Liver (tissue), 8 donors: ENCODE measurements at regions not wholly inside any gene's neighbourhood (a gene's known extent, or its start where the extent isn't known, plus 50 kb on each side); places are given as distances from the start of the nearest gene placed in this dataset.

Experiments used
- DNase-seq: peaks from one replicate; pipeline ENCODE4 v3.0.0-alpha.2; 2017; ENCODE audit warnings: low spot score
- H3K27ac ChIP-seq, 2 donors: one replicate each; pipeline ENCODE4 v1.7.0; 2013; ENCODE audit warnings: inconsistent platforms in 2 of 2, low read length in 2 of 2, control low read depth in 1 of 2, low read depth in 1 of 2, mild to moderate bottlenecking in 1 of 2
- H3K27me3 ChIP-seq, 4 donors: one replicate each; pipeline versions ENCODE4 v1.6.1 to v1.7.0; 2013; ENCODE audit warnings: low read length in 3 of 4, inconsistent platforms in 1 of 4, mild to moderate bottlenecking in 1 of 4, moderate library complexity in 1 of 4; ENCODE audit not compliant: control insufficient read depth in 4 of 4, insufficient read depth in 4 of 4
- H3K36me3 ChIP-seq, 4 donors: one replicate each; pipeline versions ENCODE4 v1.6.1 to v1.7.0; 2013; ENCODE audit warnings: low read length in 3 of 4, mild to moderate bottlenecking in 3 of 4, low read depth in 1 of 4, moderate library complexity in 1 of 4; ENCODE audit not compliant: control insufficient read depth in 4 of 4, insufficient read depth in 3 of 4
- H3K4me1 ChIP-seq, 4 donors: one replicate each; pipeline versions ENCODE4 v1.6.1 to v1.7.0; 2013; ENCODE audit warnings: low read length in 3 of 4, mild to moderate bottlenecking in 3 of 4, moderate library complexity in 1 of 4; ENCODE audit not compliant: control insufficient read depth in 4 of 4, insufficient read depth in 4 of 4
- H3K4me3 ChIP-seq, 3 donors: one replicate each; pipeline versions ENCODE4 v1.6.1 to v1.7.0; 2013; ENCODE audit warnings: low read length in 3 of 3, control low read depth in 1 of 3, low read depth in 1 of 3, mild to moderate bottlenecking in 1 of 3
- H3K9ac ChIP-seq, 2 donors: one replicate each; pipeline ENCODE4 v1.7.0; 2013; ENCODE audit warnings: low read length in 2 of 2, mild to moderate bottlenecking in 2 of 2, moderate library complexity in 2 of 2, control low read depth in 1 of 2, low read depth in 1 of 2
- H3K9me3 ChIP-seq, 4 donors: one replicate each; pipeline versions ENCODE4 v1.6.1 to v1.7.0; 2013; ENCODE audit warnings: low read length in 3 of 4; ENCODE audit not compliant: control insufficient read depth in 4 of 4
- EGR1 ChIP-seq, 2 donors: IDR thresholded peaks; 2 replicates each; pipeline ENCODE4 v1.6.1; 2016 to 2018; ENCODE audit warnings: antibody characterized with exemption in 2 of 2, low read depth in 2 of 2
- FOXA1 ChIP-seq: IDR thresholded peaks from 2 replicates; pipeline ENCODE4 v1.6.1; 2016; ENCODE audit warnings: antibody characterized with exemption
- GABPA ChIP-seq, 2 donors: IDR thresholded peaks in 1 of 2; conservative IDR thresholded peaks in 1 of 2; 2 replicates each; pipeline ENCODE4 v1.6.1; 2016; ENCODE audit warnings: antibody characterized with exemption in 2 of 2, mild to moderate bottlenecking in 1 of 2, moderate library complexity in 1 of 2
- HNF4A ChIP-seq, 2 donors: conservative IDR thresholded peaks; 2 replicates each; pipeline ENCODE4 v1.6.1; 2016; ENCODE audit warnings: antibody characterized with exemption in 2 of 2, mild to moderate bottlenecking in 2 of 2
- HNF4G ChIP-seq: IDR thresholded peaks from 2 replicates; pipeline ENCODE4 v1.6.1; 2016; ENCODE audit warnings: antibody characterized with exemption
- JUND ChIP-seq, 2 donors: IDR thresholded peaks; 2 replicates each; pipeline ENCODE4 v1.6.1; 2016; ENCODE audit warnings: antibody characterized with exemption in 2 of 2
- NR2F2 ChIP-seq: IDR thresholded peaks from 2 replicates; pipeline ENCODE4 v1.6.1; 2016; ENCODE audit warnings: antibody characterized with exemption
- RAD21 ChIP-seq, 2 donors: IDR thresholded peaks; 2 replicates each; pipeline ENCODE4 v1.6.1; 2016; ENCODE audit warnings: antibody characterized with exemption in 2 of 2, mild to moderate bottlenecking in 2 of 2
- RXRA ChIP-seq, 2 donors: IDR thresholded peaks; 2 replicates each; pipeline ENCODE4 v1.6.1; 2017 to 2018; ENCODE audit warnings: antibody characterized with exemption in 2 of 2, mild to moderate bottlenecking in 1 of 2
- SP1 ChIP-seq: IDR thresholded peaks from 2 replicates; pipeline ENCODE4 v1.6.1; 2018; ENCODE audit warnings: antibody characterized with exemption, mild to moderate bottlenecking
- TAF1 ChIP-seq: conservative IDR thresholded peaks from 2 replicates; pipeline ENCODE4 v1.6.1; 2016; ENCODE audit warnings: antibody characterized with exemption, mild to moderate bottlenecking
- YY1 ChIP-seq: IDR thresholded peaks from 2 replicates; pipeline ENCODE4 v1.6.1; 2016; ENCODE audit warnings: antibody characterized with exemption, mild to moderate bottlenecking
- WGBS: extraction: QIAGEN DNeasy Blood & Tissue Kit; methylation state at CpG from one replicate; pipeline ENCODE4 v1.1.7; 2013; 5-methylcytosine and 5-hydroxymethylcytosine counted together
- TF ChIP-seq, protein P1 (sequence below): IDR thresholded peaks from 2 replicates; pipeline ENCODE4 v1.6.1; 2016; ENCODE audit warnings: antibody characterized with exemption
- TF ChIP-seq, protein P2 (sequence below): fragments of 150-350 bp; IDR thresholded peaks from 2 replicates; pipeline ENCODE4 v1.5.1; 2017; ENCODE audit warnings: improper control_type of control experiment, low read depth, low read length; ENCODE audit not compliant: missing input control
- TF ChIP-seq, protein P3 (sequence below): IDR thresholded peaks from 2 replicates; pipeline ENCODE4 v1.6.1; 2016; ENCODE audit warnings: antibody characterized with exemption
- donor health status: healthy.
- donor health status: healthy.
- donor health status: healthy.
- donor health status: healthy.
- donor health status: healthy.

DNA sequence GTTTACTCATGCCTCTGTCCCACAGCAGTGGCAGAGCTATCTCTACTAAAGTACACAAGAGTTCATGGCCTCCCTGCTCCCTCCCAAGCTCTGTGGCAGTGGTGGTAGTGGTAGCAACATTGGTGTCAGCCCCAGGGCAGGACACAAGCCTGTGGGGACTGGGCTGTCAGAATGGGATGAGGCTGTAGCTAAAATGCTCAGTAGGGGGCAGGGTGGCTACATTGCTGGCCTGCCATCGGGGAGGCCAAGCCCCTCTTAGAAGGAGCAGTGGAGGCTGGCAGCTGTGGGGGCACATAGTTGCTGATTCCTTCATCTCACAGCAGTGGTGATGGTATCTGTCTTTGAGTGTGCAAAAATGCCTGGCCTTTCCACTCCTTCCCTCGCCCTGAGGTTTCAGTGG, 461.7 kb downstream of the PCDH18 start:
- H3K9me3 ChIP-seq, result peaks cover 0 to under 1% (median 0%) of the 10 kb centered on the region in 4 donors
- 73% methylated on average over 2 of the region's 2 CpGs for WGBS
- peaks cover 0 to 3% (median 0%) of the 10 kb centered on the region in 4 donors for H3K27me3 ChIP-seq
- H3K36me3 ChIP-seq, result no peaks in the 10 kb centered on the region
- no peak overlapping the region for H3K4me3 ChIP-seq
- no peak overlapping the region for H3K9ac ChIP-seq
- TF ChIP-seq, protein P1, sequence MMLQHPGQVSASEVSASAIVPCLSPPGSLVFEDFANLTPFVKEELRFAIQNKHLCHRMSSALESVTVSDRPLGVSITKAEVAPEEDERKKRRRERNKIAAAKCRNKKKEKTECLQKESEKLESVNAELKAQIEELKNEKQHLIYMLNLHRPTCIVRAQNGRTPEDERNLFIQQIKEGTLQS, result no peak
- TF ChIP-seq EGR1 (IDR thresholded peaks at IDR 0.05; ENCODE audit: low read depth in 2 of 2) (no peak), GABPA (IDR thresholded peaks at IDR 0.05 in 1 of 2, conservative IDR thresholded peaks at IDR 0.05 in 1 of 2) (no peak), HNF4A (conservative IDR thresholded peaks at IDR 0.05) (no peak), HNF4G (no peak)
- TF ChIP-seq, protein P2, sequence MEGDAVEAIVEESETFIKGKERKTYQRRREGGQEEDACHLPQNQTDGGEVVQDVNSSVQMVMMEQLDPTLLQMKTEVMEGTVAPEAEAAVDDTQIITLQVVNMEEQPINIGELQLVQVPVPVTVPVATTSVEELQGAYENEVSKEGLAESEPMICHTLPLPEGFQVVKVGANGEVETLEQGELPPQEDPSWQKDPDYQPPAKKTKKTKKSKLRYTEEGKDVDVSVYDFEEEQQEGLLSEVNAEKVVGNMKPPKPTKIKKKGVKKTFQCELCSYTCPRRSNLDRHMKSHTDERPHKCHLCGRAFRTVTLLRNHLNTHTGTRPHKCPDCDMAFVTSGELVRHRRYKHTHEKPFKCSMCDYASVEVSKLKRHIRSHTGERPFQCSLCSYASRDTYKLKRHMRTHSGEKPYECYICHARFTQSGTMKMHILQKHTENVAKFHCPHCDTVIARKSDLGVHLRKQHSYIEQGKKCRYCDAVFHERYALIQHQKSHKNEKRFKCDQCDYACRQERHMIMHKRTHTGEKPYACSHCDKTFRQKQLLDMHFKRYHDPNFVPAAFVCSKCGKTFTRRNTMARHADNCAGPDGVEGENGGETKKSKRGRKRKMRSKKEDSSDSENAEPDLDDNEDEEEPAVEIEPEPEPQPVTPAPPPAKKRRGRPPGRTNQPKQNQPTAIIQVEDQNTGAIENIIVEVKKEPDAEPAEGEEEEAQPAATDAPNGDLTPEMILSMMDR, result no peak
- H3K27ac ChIP-seq, result no peak overlapping the region
- no peaks in the 10 kb centered on the region for H3K4me1 ChIP-seq
- no peak for DNase-seq

DNA sequence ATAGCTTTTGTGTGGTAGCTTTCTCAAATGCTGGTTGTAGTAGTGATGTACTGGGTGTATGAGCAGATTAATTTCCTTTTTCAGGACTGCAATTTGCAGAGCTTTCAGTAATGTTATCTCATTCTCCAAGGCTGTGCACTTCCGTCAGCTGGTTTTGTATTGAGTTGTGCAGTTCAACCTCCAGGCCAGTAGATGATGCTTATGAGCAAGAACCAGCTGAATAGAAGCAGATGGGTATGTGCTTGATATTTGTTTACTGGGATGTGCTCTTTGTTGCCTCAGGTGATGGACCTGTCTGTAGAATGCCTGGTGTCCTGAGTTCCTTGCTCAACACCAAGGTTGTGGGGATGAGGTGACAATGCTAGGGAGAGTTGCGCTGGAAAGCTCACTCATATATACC, 462.8 kb downstream of the PCDH18 start:
- Histone ChIP-seq H3K27ac (no peak overlapping the region), H3K36me3 (no peaks in the 10 kb centered on the region), H3K4me1 (no peaks in the 10 kb centered on the region), H3K4me3 (no peak overlapping the region), H3K9me3 (no peaks in the 10 kb centered on the region), H3K27me3 (peaks cover 0 to 3% (median 0%) of the 10 kb centered on the region in 4 donors), H3K9ac (no peak overlapping the region)
- no peak for TF ChIP-seq JUND (IDR thresholded peaks at IDR 0.05)
- no peak for TF ChIP-seq GABPA (IDR thresholded peaks at IDR 0.05 in 1 of 2, conservative IDR thresholded peaks at IDR 0.05 in 1 of 2)
- TF ChIP-seq SP1, result no peak
- DNase-seq, result no peak
- 87% methylated on average over 2 of the region's 2 CpGs for WGBS

DNA sequence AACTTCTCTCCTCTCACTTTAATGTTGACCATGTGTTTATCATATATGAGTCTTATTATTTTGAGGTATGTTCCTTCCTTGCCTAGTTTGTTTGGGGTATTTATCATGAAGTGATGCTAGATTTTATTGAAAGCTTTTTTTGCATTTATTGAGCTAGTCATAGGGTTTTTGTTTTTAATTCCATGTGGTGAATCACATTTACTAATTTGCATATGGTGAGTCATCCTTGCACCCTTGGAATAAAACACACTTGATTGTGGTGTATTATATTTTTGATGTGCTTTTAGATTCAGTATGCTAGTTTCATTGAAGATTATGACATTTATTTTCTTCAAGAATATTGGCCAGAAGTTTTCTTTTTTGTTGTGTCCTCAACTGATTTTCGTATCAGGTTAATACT, 464.6 kb downstream of the PCDH18 start:
- no peaks in the 10 kb centered on the region for H3K9me3 ChIP-seq
- DNase-seq, result no peak
- no peak overlapping the region for H3K27ac ChIP-seq
- TF ChIP-seq HNF4G (no peak), RXRA (IDR thresholded peaks at IDR 0.05) (no peak), FOXA1 (no peak), YY1 (no peak), SP1 (no peak), NR2F2 (no peak), TAF1 (no peak), RAD21 (IDR thresholded peaks at IDR 0.05) (no peak), GABPA (IDR thresholded peaks at IDR 0.05 in 1 of 2, conservative IDR thresholded peaks at IDR 0.05 in 1 of 2) (no peak)
- TF ChIP-seq, protein P3, sequence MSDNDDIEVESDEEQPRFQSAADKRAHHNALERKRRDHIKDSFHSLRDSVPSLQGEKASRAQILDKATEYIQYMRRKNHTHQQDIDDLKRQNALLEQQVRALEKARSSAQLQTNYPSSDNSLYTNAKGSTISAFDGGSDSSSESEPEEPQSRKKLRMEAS, result no peak
- WGBS, result 61% methylated on average over 1 of the region's 1 CpG
- H3K4me1 ChIP-seq, result no peaks in the 10 kb centered on the region
- no peak overlapping the region for H3K9ac ChIP-seq
- H3K36me3 ChIP-seq, result no peaks in the 10 kb centered on the region
- peaks cover 0 to 3% (median 0%) of the 10 kb centered on the region in 4 donors for H3K27me3 ChIP-seq
- no peak overlapping the region for H3K4me3 ChIP-seq
